Left ventricle myocardium inferior (tissue), 1 donor: ENCODE measurements at regions not wholly inside any gene's neighbourhood (a gene's known extent, or its start where the extent isn't known, plus 50 kb on each side); places are given as distances from the start of the nearest gene placed in this dataset.
"Not testable (repeated sequence)": the region's sequence is repeated elsewhere in the genome, so short reads cannot be mapped to it uniquely, and the experiment has no call there.

Experiments
- DNase-seq: peaks from one replicate; pipeline ENCODE4 v3.0.0-alpha.2; 2020
- H3K27ac ChIP-seq: fragments of 200-600 bp; replicated peaks from 2 replicates; pipeline ENCODE4 v1.8.0; 2021
- H3K27me3 ChIP-seq: fragments of 200-600 bp; 2 replicates; pipeline ENCODE4 v1.8.0; 2021; ENCODE audit warnings: low read depth
- H3K36me3 ChIP-seq: fragments of 200-600 bp; 2 replicates; pipeline ENCODE4 v1.8.0; 2021
- H3K4me1 ChIP-seq: fragments of 200-600 bp; 2 replicates; pipeline ENCODE4 v1.8.0; 2021
- H3K4me3 ChIP-seq: fragments of 200-600 bp; 2 replicates; pipeline ENCODE4 v1.8.0; 2021; ENCODE audit warnings: mild to moderate bottlenecking, moderate library complexity
- H3K9me3 ChIP-seq: fragments of 200-600 bp; replicated peaks from 2 replicates; pipeline ENCODE4 v1.8.0; 2021
- intact Hi-C: fragments of 100-400 bp; cut with micrococcal nuclease; formaldehyde crosslinking; loops from one replicate; pipeline ENCODE4 v1.11.0; 2022
- TF ChIP-seq, protein P1 (sequence below): fragments of 200-600 bp; IDR thresholded peaks from 2 replicates; pipeline ENCODE4 v1.8.0; 2021; ENCODE audit warnings: antibody characterized with exemption, mild to moderate bottlenecking, borderline replicate concordance
- donor health status: DM: no; HTN: yes; CAD: no; lungs with severe emphysema.

- Histone ChIP-seq H3K4me3 (no peak overlapping the region), H3K4me1 (no peaks in the 10 kb centered on the region), H3K27me3 (no peaks in the 10 kb centered on the region), H3K9me3 (no peaks in the 10 kb centered on the region), H3K36me3 (no peaks in the 10 kb centered on the region), H3K27ac (no peak overlapping the region)
- TF ChIP-seq, protein P1, sequence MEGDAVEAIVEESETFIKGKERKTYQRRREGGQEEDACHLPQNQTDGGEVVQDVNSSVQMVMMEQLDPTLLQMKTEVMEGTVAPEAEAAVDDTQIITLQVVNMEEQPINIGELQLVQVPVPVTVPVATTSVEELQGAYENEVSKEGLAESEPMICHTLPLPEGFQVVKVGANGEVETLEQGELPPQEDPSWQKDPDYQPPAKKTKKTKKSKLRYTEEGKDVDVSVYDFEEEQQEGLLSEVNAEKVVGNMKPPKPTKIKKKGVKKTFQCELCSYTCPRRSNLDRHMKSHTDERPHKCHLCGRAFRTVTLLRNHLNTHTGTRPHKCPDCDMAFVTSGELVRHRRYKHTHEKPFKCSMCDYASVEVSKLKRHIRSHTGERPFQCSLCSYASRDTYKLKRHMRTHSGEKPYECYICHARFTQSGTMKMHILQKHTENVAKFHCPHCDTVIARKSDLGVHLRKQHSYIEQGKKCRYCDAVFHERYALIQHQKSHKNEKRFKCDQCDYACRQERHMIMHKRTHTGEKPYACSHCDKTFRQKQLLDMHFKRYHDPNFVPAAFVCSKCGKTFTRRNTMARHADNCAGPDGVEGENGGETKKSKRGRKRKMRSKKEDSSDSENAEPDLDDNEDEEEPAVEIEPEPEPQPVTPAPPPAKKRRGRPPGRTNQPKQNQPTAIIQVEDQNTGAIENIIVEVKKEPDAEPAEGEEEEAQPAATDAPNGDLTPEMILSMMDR, result no peak
- DNase-seq, result no peak
- intact Hi-C loops, result no loop called here
Observed at GRCh38 chr20:12243327-12243726, 325.6 kb downstream of the BTBD3 start.

- Histone ChIP-seq H3K4me3 (no peak overlapping the region), H3K27ac (no peak overlapping the region), H3K36me3 (no peaks in the 10 kb centered on the region), H3K9me3 (peaks cover 6% of the 10 kb centered on the region), H3K27me3 (no peaks in the 10 kb centered on the region), H3K4me1 (no peaks in the 10 kb centered on the region)
- no peak for DNase-seq
- intact Hi-C loops, result no loop called here
- TF ChIP-seq, protein P1, result no peak
Observed at GRCh38 chr20:12248481-12248880, 330.8 kb downstream of the BTBD3 start.

- not testable (repeated sequence) for H3K4me3 ChIP-seq, H3K27me3 ChIP-seq
Observed at GRCh38 chr20:12250661-12251060, 333.0 kb downstream of the BTBD3 start.

GRCh38 chr20:12252793-12253192 is 335.1 kb downstream of the BTBD3 start:
- no peaks in the 10 kb centered on the region for H3K4me1 ChIP-seq
- H3K4me3 ChIP-seq, result no peak overlapping the region
- intact Hi-C loops, result no loop called here
- TF ChIP-seq, protein P1, result no peak
- peaks cover 6% of the 10 kb centered on the region for H3K9me3 ChIP-seq
- no peak overlapping the region for H3K27ac ChIP-seq
- DNase-seq, result no peak
- H3K27me3 ChIP-seq, result no peaks in the 10 kb centered on the region
- H3K36me3 ChIP-seq, result no peaks in the 10 kb centered on the region

More at GRCh38 chr20:12250661-12251060, 333.0 kb downstream of the BTBD3 start:
- DNase-seq, H3K9me3 ChIP-seq, H3K36me3 ChIP-seq, H3K27ac ChIP-seq, intact Hi-C loops, H3K4me1 ChIP-seq: not testable (repeated sequence)

DNA sequence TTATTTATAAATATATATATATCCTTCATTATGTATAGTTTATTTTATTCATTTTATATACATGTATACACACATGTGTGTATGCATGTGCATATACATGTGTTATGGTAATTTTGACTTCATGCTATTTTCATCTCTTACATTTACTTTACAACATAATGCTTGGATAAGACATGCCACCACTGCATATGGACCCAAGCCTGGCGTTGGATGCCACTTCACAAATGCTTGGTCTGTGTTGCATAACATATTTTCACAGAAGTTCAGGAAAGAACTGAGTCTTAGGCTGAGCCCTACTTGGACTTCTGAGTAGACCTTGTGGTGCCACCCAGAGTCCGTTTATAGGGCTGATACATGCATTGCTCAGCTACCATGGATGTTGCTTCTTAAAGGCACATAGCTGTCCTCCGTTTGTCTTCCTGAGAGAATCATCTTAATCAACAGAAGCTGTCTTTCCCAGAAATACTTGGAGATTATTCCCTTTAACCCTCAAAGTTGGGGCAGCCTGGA is 337.8 kb downstream of the BTBD3 start:
- TF ChIP-seq, protein P1, result no peak
- intact Hi-C loops, result no loop called here
- no peaks in the 10 kb centered on the region for H3K27me3 ChIP-seq
- H3K4me3 ChIP-seq, result no peak overlapping the region
- H3K9me3 ChIP-seq, result peaks cover 5% of the 10 kb centered on the region
- no peaks in the 10 kb centered on the region for H3K36me3 ChIP-seq
- DNase-seq, result no peak
- H3K4me1 ChIP-seq, result no peaks in the 10 kb centered on the region
- H3K27ac ChIP-seq, result no peak overlapping the region

GRCh38 chr20:12256806-12257205 is 339.1 kb downstream of the BTBD3 start:
- intact Hi-C loops, result no loop called here
- Histone ChIP-seq H3K9me3 (no peaks in the 10 kb centered on the region), H3K4me3 (no peak overlapping the region), H3K4me1 (no peaks in the 10 kb centered on the region), H3K36me3 (no peaks in the 10 kb centered on the region), H3K27me3 (no peaks in the 10 kb centered on the region), H3K27ac (no peak overlapping the region)
- TF ChIP-seq, protein P1, result no peak
- DNase-seq, result no peak
